Endodermal cell (in vitro differentiated cells): ENCODE measurements at regions not wholly inside any gene's neighbourhood (a gene's known extent, or its start where the extent isn't known, plus 50 kb on each side); places are given as distances from the start of the nearest gene placed in this dataset.

Experiments
- DNase-seq: peaks from one replicate; pipeline ENCODE4 v3.0.0-alpha.2; 2017
- H3K27ac ChIP-seq: 2 replicates; pipeline ENCODE4 v1.5.1; 2013; ENCODE audit warnings: mild to moderate bottlenecking, low read depth, low read length, moderate library complexity
- H3K27me3 ChIP-seq: 2 replicates; pipeline ENCODE4 v1.6.1; 2013; ENCODE audit warnings: mild to moderate bottlenecking, low read length, moderate library complexity; ENCODE audit not compliant: insufficient read depth, control insufficient read depth, poor library complexity, severe bottlenecking
- H3K36me3 ChIP-seq: 2 replicates; pipeline ENCODE4 v1.7.0; 2013; ENCODE audit warnings: mild to moderate bottlenecking, low read length, moderate library complexity; ENCODE audit not compliant: control insufficient read depth, insufficient read depth
- H3K4me1 ChIP-seq: one replicate; pipeline ENCODE4 v1.7.0; 2013; ENCODE audit warnings: low read length; ENCODE audit not compliant: control insufficient read depth, insufficient read depth
- H3K4me3 ChIP-seq: 2 replicates; pipeline ENCODE4 v1.5.1; 2013; ENCODE audit warnings: mild to moderate bottlenecking, low read length, moderate library complexity
- H3K9ac ChIP-seq: 2 replicates; pipeline ENCODE4 v1.6.1; 2013; ENCODE audit warnings: mild to moderate bottlenecking, low read length, moderate library complexity; ENCODE audit not compliant: poor library complexity, severe bottlenecking; ENCODE audit errors: extremely low read depth
- H3K9me3 ChIP-seq: 2 replicates; pipeline ENCODE4 v1.6.1; 2013; ENCODE audit warnings: mild to moderate bottlenecking, low read length, moderate library complexity; ENCODE audit not compliant: control insufficient read depth
- H3K27ac Mint-ChIP-seq: 2 replicates; pipeline ENCODE4 v1.8.0; 2020; ENCODE audit warnings: mixed read lengths
- H3K27me3 Mint-ChIP-seq: 2 replicates; pipeline ENCODE4 v1.8.0; 2021; ENCODE audit warnings: mild to moderate bottlenecking, mixed read lengths; ENCODE audit not compliant: insufficient read depth
- H3K36me3 Mint-ChIP-seq: 2 replicates; pipeline ENCODE4 v1.8.0; 2020; ENCODE audit warnings: low read depth, mixed read lengths
- H3K4me1 Mint-ChIP-seq: 2 replicates; pipeline ENCODE4 v1.8.0; 2020; ENCODE audit warnings: mixed read lengths
- H3K4me3 Mint-ChIP-seq: 2 replicates; pipeline ENCODE4 v1.8.0; 2020; ENCODE audit warnings: mild to moderate bottlenecking, moderate library complexity, mixed read lengths
- H3K9me3 Mint-ChIP-seq: 2 replicates; pipeline ENCODE4 v1.8.0; 2020; ENCODE audit warnings: mild to moderate bottlenecking, mixed read lengths
- CTCF ChIP-seq: fragments of 200-600 bp; sonication (generic); conservative IDR thresholded peaks from 2 replicates; pipeline ENCODE4 v1.5.0; 2021; ENCODE audit warnings: antibody characterized with exemption, mild to moderate bottlenecking
- WGBS, 2 experiments: methylation state at CpG; one replicate each; pipeline versions ENCODE4 v1.1.5 to v1.1.7; 2013; ENCODE audit warnings: missing lambda C conversion rate in 2 of 2, mixed read lengths in 1 of 2; ENCODE audit not compliant: insufficient coverage in 1 of 2, insufficient read length in 1 of 2; 5-methylcytosine and 5-hydroxymethylcytosine counted together

GRCh38 chr6:91042656-91043055, 455.8 kb upstream of the MAP3K7 start:
- H3K27me3 Mint-ChIP-seq: no peaks in the 10 kb centered on the region
- Histone ChIP-seq H3K27me3 (no peaks in the 10 kb centered on the region), H3K27ac (no peak overlapping the region), H3K36me3 (no peaks in the 10 kb centered on the region), H3K4me1 (no peaks in the 10 kb centered on the region), H3K9ac (no peak overlapping the region), H3K9me3 (no peaks in the 10 kb centered on the region), H3K4me3 (no peak overlapping the region)
- no peak for TF ChIP-seq CTCF
- H3K4me3 Mint-ChIP-seq: no peak overlapping the region
- no peaks in the 10 kb centered on the region for H3K4me1 Mint-ChIP-seq
- peaks cover 5% of the 10 kb centered on the region for H3K9me3 Mint-ChIP-seq
- no peak for DNase-seq
- H3K36me3 Mint-ChIP-seq: no peaks in the 10 kb centered on the region
- H3K27ac Mint-ChIP-seq: no peak overlapping the region
- 94 to 100% methylated on average over 2 of the region's 2 CpGs for WGBS, 2 experiments

GRCh38 chr6:91033964-91034363, 447.1 kb upstream of the MAP3K7 start:
- H3K9ac ChIP-seq: no peak overlapping the region
- no peaks in the 10 kb centered on the region for H3K36me3 ChIP-seq
- H3K27me3 ChIP-seq: no peaks in the 10 kb centered on the region
- H3K4me3 Mint-ChIP-seq: no peak overlapping the region
- H3K36me3 Mint-ChIP-seq: no peaks in the 10 kb centered on the region
- 78% methylated on average over 1 of the region's 2 CpGs; no CpG with 5 or more reads in 1 of the 2 experiments for WGBS, 2 experiments
- no peaks in the 10 kb centered on the region for H3K9me3 ChIP-seq
- H3K27ac Mint-ChIP-seq: peak overlapping the region; percentile 11
- DNase-seq: no peak
- no peak overlapping the region for H3K27ac ChIP-seq
- peaks cover 12% of the 10 kb centered on the region for H3K4me1 ChIP-seq
- H3K4me1 Mint-ChIP-seq: peaks cover 71% of the 10 kb centered on the region
- peaks cover 6% of the 10 kb centered on the region for H3K27me3 Mint-ChIP-seq
- H3K9me3 Mint-ChIP-seq: no peaks in the 10 kb centered on the region
- no peak overlapping the region for H3K4me3 ChIP-seq
- TF ChIP-seq CTCF: no peak

- Mint-ChIP-seq H3K4me3 (no peak overlapping the region), H3K36me3 (no peaks in the 10 kb centered on the region), H3K27me3 (peaks cover 27% of the 10 kb centered on the region), H3K27ac (peak overlapping the region; percentile 5), H3K4me1 (peaks cover 63% of the 10 kb centered on the region), H3K9me3 (no peaks in the 10 kb centered on the region)
- peak; percentile 78 for DNase-seq
- no peaks in the 10 kb centered on the region for H3K27me3 ChIP-seq
- H3K9me3 ChIP-seq: no peaks in the 10 kb centered on the region
- H3K4me1 ChIP-seq: peaks cover 12% of the 10 kb centered on the region
- H3K27ac ChIP-seq: no peak overlapping the region
- WGBS, 2 experiments: 75 to 88% methylated on average over 3 to 4 of the region's 4 CpGs
- no peaks in the 10 kb centered on the region for H3K36me3 ChIP-seq
- H3K9ac ChIP-seq: no peak overlapping the region
- H3K4me3 ChIP-seq: peak overlapping the region; percentile 31
- no peak for TF ChIP-seq CTCF
Observed at GRCh38 chr6:91031581-91031980, 444.7 kb upstream of the MAP3K7 start.
